HG03342 (cell line): ENCODE measurements at regions not wholly inside any gene's neighbourhood (a gene's known extent, or its start where the extent isn't known, plus 50 kb on each side); places are given as distances from the start of the nearest gene placed in this dataset.
"Not testable (repeated sequence)": the region's sequence is repeated elsewhere in the genome, so short reads cannot be mapped to it uniquely, and the experiment has no call there.

Experiments
- ATAC-seq: cut with Tn5 transposase; IDR thresholded peaks from one replicate; pipeline ENCODE4 v1.9.1; 2021; ENCODE audit warnings: mild to moderate bottlenecking, moderate library complexity; ENCODE audit not compliant: unreplicated experiment

- no peak for ATAC-seq
Observed at GRCh38 chr7:126016722-126017121, 1087.1 kb upstream of the POT1 start.

GRCh38 chr7:126005064-126005463 lies 1075.4 kb upstream of the POT1 start:
- ATAC-seq: no peak

- ATAC-seq: no peak
Observed at GRCh38 chr7:126001349-126001748, 1071.7 kb upstream of the POT1 start.

GRCh38 chr7:125984795-125985194 lies 1055.2 kb upstream of the POT1 start:
- no peak for ATAC-seq

- ATAC-seq: no peak
Observed at GRCh38 chr7:125971656-125972055, 1042.0 kb upstream of the POT1 start.

- no peak for ATAC-seq
Observed at GRCh38 chr7:125966278-125967048, 1036.8 kb upstream of the POT1 start.

- ATAC-seq: no peak
Observed at GRCh38 chr7:125934955-125935354, 1005.3 kb upstream of the POT1 start.

GRCh38 chr7:125934539-125934938 lies 1004.9 kb upstream of the POT1 start:
- no peak for ATAC-seq

GRCh38 chr7:125930848-125931247 lies 1001.2 kb upstream of the POT1 start:
- no peak for ATAC-seq

- no peak for ATAC-seq
Observed at GRCh38 chr7:125927556-125927955, 997.9 kb upstream of the POT1 start.

GRCh38 chr7:125926621-125927020 lies 997.0 kb upstream of the POT1 start:
- no peak for ATAC-seq

GRCh38 chr7:125924037-125924436 lies 994.4 kb upstream of the POT1 start:
- ATAC-seq: no peak

GRCh38 chr7:125915381-125915948 lies 985.8 kb upstream of the POT1 start:
- not testable (repeated sequence) for ATAC-seq

- ATAC-seq: no peak
Observed at GRCh38 chr7:125908711-125909110, 979.1 kb upstream of the POT1 start.

GRCh38 chr7:125899577-125899976 lies 970.0 kb upstream of the POT1 start:
- no peak for ATAC-seq

- ATAC-seq: no peak
Observed at GRCh38 chr7:125892434-125892833, 962.8 kb upstream of the POT1 start.

GRCh38 chr7:125878988-125879387 lies 949.4 kb upstream of the POT1 start:
- no peak for ATAC-seq

GRCh38 chr7:125878235-125878956 lies 948.8 kb upstream of the POT1 start:
- ATAC-seq: no peak

- ATAC-seq: no peak
Observed at GRCh38 chr7:125877246-125877645, 947.6 kb upstream of the POT1 start.

- ATAC-seq: no peak
Observed at GRCh38 chr7:125876431-125876830, 946.8 kb upstream of the POT1 start.

GRCh38 chr7:125871431-125871830 lies 941.8 kb upstream of the POT1 start:
- ATAC-seq: no peak

GRCh38 chr7:125857606-125858005 lies 928.0 kb upstream of the POT1 start:
- no peak for ATAC-seq
